ENCODE measurements at regions not wholly inside any gene's neighbourhood (a gene's known extent, or its start where the extent isn't known, plus 50 kb on each side); places are given as distances from the start of the nearest gene placed in this dataset.

GRCh38 chr16:52705122-52705521, 158.2 kb upstream of the TOX3 start:
- H3K4me3 Mint-ChIP-seq, result no peak overlapping the region
- no peak overlapping the region for H3K27ac ChIP-seq

GRCh38 chr16:52697971-52698370, 151.0 kb upstream of the TOX3 start:
- no peak overlapping the region for H2AFZ ChIP-seq (replicated peaks)
- Mint-ChIP-seq H3K9me3 (peaks cover 6% of the 10 kb centered on the region), H3K27ac (no peak overlapping the region), H3K27me3 (ENCODE audit: insufficient read depth, low read depth) (peaks cover 2% of the 10 kb centered on the region), H3K4me1 (no peaks in the 10 kb centered on the region), H3K36me3 (no peaks in the 10 kb centered on the region), H3K4me3 (no peak overlapping the region)
- no peaks in the 10 kb centered on the region for H3K36me3 ChIP-seq
- H4K20me1 ChIP-seq (ENCODE audit: low read depth), result no peaks in the 10 kb centered on the region
- H3F3A ChIP-seq (ENCODE audit: low read depth), result no peaks in the 10 kb centered on the region
- H3K27me3 ChIP-seq, result no peaks in the 10 kb centered on the region
- H3K27ac ChIP-seq, result no peak overlapping the region
- no peak overlapping the region for H3K4me3 ChIP-seq
- H3K9me3 ChIP-seq (ENCODE audit: low read depth), result no peaks in the 10 kb centered on the region
- no peaks in the 10 kb centered on the region for H3K4me1 ChIP-seq
- no peak overlapping the region for H3K9ac ChIP-seq
- no peak for TF ChIP-seq EZH2phosphoT487 (IDR thresholded peaks at IDR 0.05)
- no peak for TF ChIP-seq CTCF (IDR thresholded peaks at IDR 0.05)
- TF ChIP-seq EZH2 (IDR thresholded peaks at IDR 0.05), result no peak
- no peaks in the 10 kb centered on the region for H3K79me2 ChIP-seq (ENCODE audit: low read depth)
- DNase-seq (ENCODE audit: low spot score), result no peak
- H3K4me2 ChIP-seq, result no peak overlapping the region

More at GRCh38 chr16:52705122-52705521, 158.2 kb upstream of the TOX3 start:
- Histone ChIP-seq H3K4me2 (no peak overlapping the region), H4K20me1 (ENCODE audit: low read depth) (no peaks in the 10 kb centered on the region), H3K9me3 (ENCODE audit: low read depth) (no peaks in the 10 kb centered on the region), H3K36me3 (no peaks in the 10 kb centered on the region), H3K4me3 (no peak overlapping the region), H3K27me3 (no peaks in the 10 kb centered on the region), H3F3A (ENCODE audit: low read depth) (no peaks in the 10 kb centered on the region), H3K79me2 (ENCODE audit: low read depth) (no peaks in the 10 kb centered on the region), H2AFZ (replicated peaks) (no peak overlapping the region), H3K9ac (no peak overlapping the region), H3K4me1 (peaks cover 13% of the 10 kb centered on the region)
- Mint-ChIP-seq H3K36me3 (no peaks in the 10 kb centered on the region), H3K27ac (no peak overlapping the region), H3K4me1 (peaks cover 21% of the 10 kb centered on the region), H3K9me3 (no peaks in the 10 kb centered on the region), H3K27me3 (ENCODE audit: insufficient read depth, low read depth) (peaks cover 2% of the 10 kb centered on the region)
- DNase-seq (ENCODE audit: low spot score), result no peak
- TF ChIP-seq CTCF (IDR thresholded peaks at IDR 0.05) (no peak), EZH2 (IDR thresholded peaks at IDR 0.05) (no peak), EZH2phosphoT487 (IDR thresholded peaks at IDR 0.05) (no peak)

- H3K27me3 ChIP-seq, result no peaks in the 10 kb centered on the region
- no peak for DNase-seq (ENCODE audit: low spot score)
- H3K4me2 ChIP-seq, result no peak overlapping the region
- Mint-ChIP-seq H3K9me3 (peaks cover 13% of the 10 kb centered on the region), H3K4me3 (no peak overlapping the region), H3K27ac (no peak overlapping the region), H3K4me1 (no peaks in the 10 kb centered on the region), H3K27me3 (ENCODE audit: insufficient read depth, low read depth) (peaks cover 2% of the 10 kb centered on the region), H3K36me3 (peaks cover 2% of the 10 kb centered on the region)
- H3F3A ChIP-seq (ENCODE audit: low read depth), result no peaks in the 10 kb centered on the region
- peaks cover 6% of the 10 kb centered on the region for H3K9me3 ChIP-seq (ENCODE audit: low read depth)
- no peak overlapping the region for H3K4me3 ChIP-seq
- no peak overlapping the region for H3K27ac ChIP-seq
- no peaks in the 10 kb centered on the region for H4K20me1 ChIP-seq (ENCODE audit: low read depth)
- no peaks in the 10 kb centered on the region for H3K36me3 ChIP-seq
- H3K4me1 ChIP-seq, result no peaks in the 10 kb centered on the region
- H3K79me2 ChIP-seq (ENCODE audit: low read depth), result no peaks in the 10 kb centered on the region
- TF ChIP-seq EZH2 (IDR thresholded peaks at IDR 0.05) (no peak), EZH2phosphoT487 (IDR thresholded peaks at IDR 0.05) (no peak), CTCF (IDR thresholded peaks at IDR 0.05) (no peak)
- no peak overlapping the region for H3K9ac ChIP-seq
- no peak overlapping the region for H2AFZ ChIP-seq (replicated peaks)
These were observed 149.2 kb upstream of the TOX3 start for GRCh38 chr16:52696126-52696525.

All from neural progenitor cell (in vitro differentiated cells).